SK-N-SH (cell line): ENCODE measurements at regions not wholly inside any gene's neighbourhood (a gene's known extent, or its start where the extent isn't known, plus 50 kb on each side); places are given as distances from the start of the nearest gene placed in this dataset.

ENCODE experiments used
- CTCF ChIA-PET: fragments of 300-600, 350-600 bp; formaldehyde crosslinking; extraction: SDS; loops from one replicate; lab custom pipeline; 2021; lab: Yijun Ruan, JAX
- POLR2A ChIA-PET: fragments of 350-600 bp; sonication (Branson Sonifier 250); formaldehyde crosslinking; extraction: SDS; loops from one replicate; lab custom pipeline; 2020; ENCODE audit warnings: antibody characterized with exemption, inconsistent platforms; lab: Yijun Ruan, JAX
- DNase-seq: peaks from one replicate; pipeline ENCODE4 v3.0.0; 2012
- H2AFZ ChIP-seq: fragments of 200-600 bp; sonication (generic); 2 replicates; pipeline ENCODE4 v1.8.1; 2016; ENCODE audit warnings: antibody characterized with exemption, mild to moderate bottlenecking, low read depth
- H3F3A ChIP-seq: fragments of 200-600 bp; sonication (generic); replicated peaks from 2 replicates; pipeline ENCODE3; 2016; ENCODE audit warnings: antibody characterized with exemption, mild to moderate bottlenecking; ENCODE audit not compliant: insufficient read depth
- H3K27ac ChIP-seq, 2 experiments: fragments of 200-500 bp in 1 of 2; fragments of 200-600 bp in 1 of 2; sonication (Bioruptor generic) in 1 of 2; sonication (generic), shearing (Covaris generic) in 1 of 2; 2 replicates each; pipeline versions ENCODE4 v1.5.1 to v1.6.1; 2014 to 2016; ENCODE audit warnings: low read depth in 2 of 2, inconsistent platforms in 1 of 2, low read length in 1 of 2, mild to moderate bottlenecking in 1 of 2, mixed read lengths in 1 of 2
- H3K27me3 ChIP-seq: fragments of 200-600 bp; sonication (generic), shearing (Covaris generic); 2 replicates; pipeline ENCODE4 v1.6.1; 2016; ENCODE audit warnings: mixed run types; ENCODE audit not compliant: insufficient read depth
- H3K36me3 ChIP-seq, 2 experiments: fragments of 200-500 bp in 1 of 2; fragments of 200-600 bp in 1 of 2; sonication (Bioruptor generic) in 1 of 2; sonication (generic) in 1 of 2; replicated peaks in 1 of 2; 2 replicates each; pipeline versions ENCODE3 to v1.5.1; 2014 to 2016; ENCODE audit warnings: low read length in 1 of 2, mild to moderate bottlenecking in 1 of 2; ENCODE audit not compliant: insufficient read depth in 2 of 2, control insufficient read depth in 1 of 2
- H3K4me1 ChIP-seq, 2 experiments: fragments of 200-500 bp in 1 of 2; fragments of 200-600 bp in 1 of 2; sonication (Bioruptor generic) in 1 of 2; sonication (generic), shearing (Covaris generic) in 1 of 2; 2 replicates each; pipeline versions ENCODE4 v1.5.1 to v1.6.1; 2014 to 2016; ENCODE audit warnings: low read depth in 1 of 2, low read length in 1 of 2, mixed run types in 1 of 2; ENCODE audit not compliant: insufficient read depth in 2 of 2, control insufficient read depth in 1 of 2
- H3K4me2 ChIP-seq: fragments of 200-600 bp; sonication (generic), shearing (Covaris generic); 2 replicates; pipeline ENCODE4 v1.6.1; 2017; ENCODE audit warnings: mixed run types
- H3K4me3 ChIP-seq, 2 experiments: fragments of 200-500 bp in 1 of 2; fragments of 200-600 bp in 1 of 2; sonication (Bioruptor generic) in 1 of 2; sonication (generic), shearing (Covaris generic) in 1 of 2; 2 replicates each; pipeline versions ENCODE4 v1.5.1 to v1.8.1; 2014 to 2016; ENCODE audit warnings: low read depth in 2 of 2, inconsistent platforms in 1 of 2, low read length in 1 of 2, mild to moderate bottlenecking in 1 of 2, mixed read lengths in 1 of 2, moderate library complexity in 1 of 2
- H3K79me2 ChIP-seq: fragments of 200-600 bp; sonication (generic); 2 replicates; pipeline ENCODE4 v1.8.1; 2017; ENCODE audit warnings: mild to moderate bottlenecking; ENCODE audit not compliant: insufficient read depth
- H3K9ac ChIP-seq: fragments of 200-600 bp; sonication (generic); 2 replicates; pipeline ENCODE4 v1.6.1; 2017; ENCODE audit warnings: mixed run types
- H3K9me2 ChIP-seq: fragments of 200-600 bp; sonication (generic); 2 replicates; pipeline ENCODE4 v1.6.1; 2017; ENCODE audit warnings: mixed run types
- H3K9me3 ChIP-seq: fragments of 200-600 bp; sonication (generic); 2 replicates; pipeline ENCODE4 v1.6.1; 2017; ENCODE audit warnings: mixed run types, mild to moderate bottlenecking, moderate library complexity
- H4K20me1 ChIP-seq: fragments of 200-600 bp; sonication (generic); 2 replicates; pipeline ENCODE4 v1.6.1; 2017; ENCODE audit warnings: mild to moderate bottlenecking, mixed run types; ENCODE audit not compliant: insufficient read depth
- CHD2 ChIP-seq: fragments of 150-350 bp; IDR thresholded peaks from 2 replicates; pipeline ENCODE4 v1.6.1; 2018; ENCODE audit warnings: low read length; ENCODE audit not compliant: partially characterized antibody
- EP300 ChIP-seq, 2 experiments: IDR thresholded peaks; 2 replicates each; pipeline versions ENCODE4 v1.4.0 to v1.6.1; 2012; ENCODE audit warnings: borderline replicate concordance in 1 of 2, low read depth in 1 of 2, low read length in 1 of 2
- EZH2phosphoT487 ChIP-seq: fragments of 200-600 bp; sonication (generic); IDR thresholded peaks from 2 replicates; pipeline ENCODE4 v1.6.1; 2017; ENCODE audit warnings: low read depth, mixed run types, mild to moderate bottlenecking, antibody characterized with exemption, moderate library complexity, borderline replicate concordance
- FOSL2 ChIP-seq: IDR thresholded peaks from 2 replicates; pipeline ENCODE4 v1.4.0; 2012; ENCODE audit warnings: low read depth, mild to moderate bottlenecking, moderate library complexity, borderline replicate concordance
- FOXJ3 ChIP-seq: sonication (generic); formaldehyde crosslinking; IDR thresholded peaks from 2 replicates; pipeline ENCODE4 v1.5.1; 2020; ENCODE audit warnings: mild to moderate bottlenecking, missing genetic modification reagents
- GABPA ChIP-seq: IDR thresholded peaks from 2 replicates; pipeline ENCODE4 v1.4.0; 2012; ENCODE audit warnings: low read depth, mild to moderate bottlenecking
- MAX ChIP-seq: IDR thresholded peaks from 2 replicates; pipeline ENCODE4 v1.4.0; 2012; ENCODE audit warnings: low read depth
- NFIC ChIP-seq: IDR thresholded peaks from 2 replicates; pipeline ENCODE4 v1.4.0; 2012; ENCODE audit warnings: borderline replicate concordance
- PBX3 ChIP-seq: IDR thresholded peaks from 2 replicates; pipeline ENCODE4; 2012
- POLR2AphosphoS5 ChIP-seq: IDR thresholded peaks from 2 replicates; pipeline ENCODE4 v1.6.1; 2012; ENCODE audit warnings: low read depth, low read length
- RAD21 ChIP-seq: IDR thresholded peaks from 2 replicates; pipeline ENCODE4 v1.6.1; 2012; ENCODE audit warnings: mild to moderate bottlenecking, low read length
- RCOR1 ChIP-seq: fragments of 150-350 bp; IDR thresholded peaks from 2 replicates; pipeline ENCODE4 v1.6.1; 2017; ENCODE audit warnings: antibody characterized with exemption, low read length
- RFX5 ChIP-seq: IDR thresholded peaks from 2 replicates; pipeline ENCODE4 v1.6.1; 2012; ENCODE audit warnings: mild to moderate bottlenecking, improper control_type of control experiment, low read length
- SIN3A ChIP-seq: IDR thresholded peaks from 2 replicates; pipeline ENCODE4 v1.6.1; 2012; ENCODE audit warnings: low read depth, mild to moderate bottlenecking, low read length, moderate library complexity, borderline replicate concordance
- TCF12 ChIP-seq: IDR thresholded peaks from 2 replicates; pipeline ENCODE4 v1.4.0; 2012
- USF2 ChIP-seq: fragments of 150-350 bp; IDR thresholded peaks from 2 replicates; pipeline ENCODE4 v1.6.1; 2017; ENCODE audit warnings: antibody characterized with exemption, low read length, low read depth, borderline replicate concordance
- YY1 ChIP-seq: IDR thresholded peaks from 2 replicates; pipeline ENCODE4 v1.4.0; 2012; ENCODE audit warnings: low read depth, mild to moderate bottlenecking
- WGBS: methylation state at CpG from one replicate; pipeline ENCODE4 v1.1.6; 2017; ENCODE audit warnings: low lambda C conversion rate; 5-methylcytosine and 5-hydroxymethylcytosine counted together
- TF ChIP-seq, protein P1 (sequence below): fragments of 200-600 bp; sonication (generic); IDR thresholded peaks from 2 replicates; pipeline ENCODE4 v1.6.1; 2017; ENCODE audit warnings: antibody characterized with exemption, mild to moderate bottlenecking, moderate library complexity
- TF ChIP-seq, protein P2 (sequence below): IDR thresholded peaks from 2 replicates; pipeline ENCODE4 v1.4.0; 2012; ENCODE audit warnings: low read depth, borderline replicate concordance
- TF ChIP-seq, protein P3 (sequence below): IDR thresholded peaks from 2 replicates; pipeline ENCODE4 v1.4.0; 2012; ENCODE audit warnings: low read depth, borderline replicate concordance

GRCh38 chr20:39298571-39299506 is 336.7 kb downstream of the DHX35 start:
- CTCF ChIA-PET: interaction anchor here (0.7 to 1.3 kb wide), 4 partner anchors 14 to 1647 kb away, joined by 3 to 5 read pairs (median 3); no protein-coding TSS in a partner anchor
- no peak overlapping the region for H3K4me3 ChIP-seq
- 24% methylated on average over 8 of the region's 12 CpGs for WGBS
- no peak overlapping the region for H3K27ac ChIP-seq
- no peaks in the 10 kb centered on the region for H4K20me1 ChIP-seq
- no peak for DNase-seq
- H3K79me2 ChIP-seq: no peaks in the 10 kb centered on the region
- TF ChIP-seq RAD21 (no peak), EZH2phosphoT487 (no peak), SIN3A (no peak), EP300 (IDR thresholded peaks at IDR 0.05; ENCODE audit: borderline replicate concordance in 1 of 2, low read depth in 1 of 2, low read length in 1 of 2) (no peak), RFX5 (no peak), FOXJ3 (CRISPR knock-in tag) (no peak), TCF12 (no peak), MAX (no peak), GABPA (no peak), POLR2AphosphoS5 (no peak), RCOR1 (no peak), NFIC (no peak), CHD2 (no peak), FOSL2 (no peak), YY1 (no peak), PBX3 (no peak), USF2 (no peak)
- TF ChIP-seq, protein P1, sequence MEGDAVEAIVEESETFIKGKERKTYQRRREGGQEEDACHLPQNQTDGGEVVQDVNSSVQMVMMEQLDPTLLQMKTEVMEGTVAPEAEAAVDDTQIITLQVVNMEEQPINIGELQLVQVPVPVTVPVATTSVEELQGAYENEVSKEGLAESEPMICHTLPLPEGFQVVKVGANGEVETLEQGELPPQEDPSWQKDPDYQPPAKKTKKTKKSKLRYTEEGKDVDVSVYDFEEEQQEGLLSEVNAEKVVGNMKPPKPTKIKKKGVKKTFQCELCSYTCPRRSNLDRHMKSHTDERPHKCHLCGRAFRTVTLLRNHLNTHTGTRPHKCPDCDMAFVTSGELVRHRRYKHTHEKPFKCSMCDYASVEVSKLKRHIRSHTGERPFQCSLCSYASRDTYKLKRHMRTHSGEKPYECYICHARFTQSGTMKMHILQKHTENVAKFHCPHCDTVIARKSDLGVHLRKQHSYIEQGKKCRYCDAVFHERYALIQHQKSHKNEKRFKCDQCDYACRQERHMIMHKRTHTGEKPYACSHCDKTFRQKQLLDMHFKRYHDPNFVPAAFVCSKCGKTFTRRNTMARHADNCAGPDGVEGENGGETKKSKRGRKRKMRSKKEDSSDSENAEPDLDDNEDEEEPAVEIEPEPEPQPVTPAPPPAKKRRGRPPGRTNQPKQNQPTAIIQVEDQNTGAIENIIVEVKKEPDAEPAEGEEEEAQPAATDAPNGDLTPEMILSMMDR: no peak
- TF ChIP-seq, protein P2, sequence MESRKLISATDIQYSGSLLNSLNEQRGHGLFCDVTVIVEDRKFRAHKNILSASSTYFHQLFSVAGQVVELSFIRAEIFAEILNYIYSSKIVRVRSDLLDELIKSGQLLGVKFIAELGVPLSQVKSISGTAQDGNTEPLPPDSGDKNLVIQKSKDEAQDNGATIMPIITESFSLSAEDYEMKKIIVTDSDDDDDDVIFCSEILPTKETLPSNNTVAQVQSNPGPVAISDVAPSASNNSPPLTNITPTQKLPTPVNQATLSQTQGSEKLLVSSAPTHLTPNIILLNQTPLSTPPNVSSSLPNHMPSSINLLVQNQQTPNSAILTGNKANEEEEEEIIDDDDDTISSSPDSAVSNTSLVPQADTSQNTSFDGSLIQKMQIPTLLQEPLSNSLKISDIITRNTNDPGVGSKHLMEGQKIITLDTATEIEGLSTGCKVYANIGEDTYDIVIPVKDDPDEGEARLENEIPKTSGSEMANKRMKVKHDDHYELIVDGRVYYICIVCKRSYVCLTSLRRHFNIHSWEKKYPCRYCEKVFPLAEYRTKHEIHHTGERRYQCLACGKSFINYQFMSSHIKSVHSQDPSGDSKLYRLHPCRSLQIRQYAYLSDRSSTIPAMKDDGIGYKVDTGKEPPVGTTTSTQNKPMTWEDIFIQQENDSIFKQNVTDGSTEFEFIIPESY: no peak
- TF ChIP-seq, protein P3, sequence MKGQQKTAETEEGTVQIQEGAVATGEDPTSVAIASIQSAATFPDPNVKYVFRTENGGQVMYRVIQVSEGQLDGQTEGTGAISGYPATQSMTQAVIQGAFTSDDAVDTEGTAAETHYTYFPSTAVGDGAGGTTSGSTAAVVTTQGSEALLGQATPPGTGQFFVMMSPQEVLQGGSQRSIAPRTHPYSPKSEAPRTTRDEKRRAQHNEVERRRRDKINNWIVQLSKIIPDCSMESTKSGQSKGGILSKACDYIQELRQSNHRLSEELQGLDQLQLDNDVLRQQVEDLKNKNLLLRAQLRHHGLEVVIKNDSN: no peak
- no peaks in the 10 kb centered on the region for H3K36me3 ChIP-seq
- H3K9me2 ChIP-seq: no peaks in the 10 kb centered on the region
- no peak overlapping the region for H2AFZ ChIP-seq
- no peak overlapping the region for H3K9ac ChIP-seq
- H3K9me3 ChIP-seq: no peaks in the 10 kb centered on the region
- H3K4me1 ChIP-seq: no peaks in the 10 kb centered on the region; a peak in 1 of 4 replicates
- POLR2A ChIA-PET: no interaction called here
- H3K4me2 ChIP-seq: no peak overlapping the region
- no peaks in the 10 kb centered on the region for H3F3A ChIP-seq
- no peaks in the 10 kb centered on the region for H3K27me3 ChIP-seq
